PFSK-1 (cell line): ENCODE measurements at regions not wholly inside any gene's neighbourhood (a gene's known extent, or its start where the extent isn't known, plus 50 kb on each side); places are given as distances from the start of the nearest gene placed in this dataset.

Experiments used
- POLR2AphosphoS5 ChIP-seq: IDR thresholded peaks from 2 replicates; pipeline ENCODE4 v1.6.1; 2012; ENCODE audit warnings: low read depth, mild to moderate bottlenecking, control low read depth, low read length, moderate library complexity
- REST ChIP-seq, 2 experiments: IDR thresholded peaks; 2 replicates each; pipeline versions ENCODE4 v1.6.1 to v1.8.0; 2011 to 2012; ENCODE audit warnings: low read depth in 2 of 2, low read length in 2 of 2, control low read depth in 1 of 2, inconsistent platforms in 1 of 2, mild to moderate bottlenecking in 1 of 2, moderate library complexity in 1 of 2; ENCODE audit not compliant: insufficient read depth in 1 of 2

DNA sequence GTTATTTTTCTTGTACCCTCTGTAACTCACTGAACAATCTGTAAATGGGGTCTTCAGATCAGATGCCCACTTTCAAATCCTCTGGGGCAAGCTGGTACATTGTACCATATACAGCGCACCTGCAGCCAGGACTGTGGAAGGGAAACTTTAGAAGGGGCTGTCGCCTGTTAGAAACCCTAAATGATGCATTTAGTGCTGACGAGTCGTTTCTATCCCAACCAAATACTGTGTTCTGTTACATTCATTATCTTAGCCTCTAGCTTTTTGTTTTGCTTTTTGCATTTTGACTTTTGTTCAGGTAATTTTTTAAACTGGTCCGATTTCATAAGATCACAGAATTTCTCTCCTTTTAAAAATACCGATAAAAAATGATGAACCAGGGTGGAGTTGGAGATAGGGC is 66.4 kb upstream of the AGA start:
- no peak for TF ChIP-seq REST (IDR thresholded peaks at IDR 0.05; ENCODE audit: insufficient read depth in 1 of 2, low read depth in 2 of 2, low read length in 2 of 2)
- no peak for TF ChIP-seq POLR2AphosphoS5
